HepG2 (cell line): ENCODE measurements at regions not wholly inside any gene's neighbourhood (a gene's known extent, or its start where the extent isn't known, plus 50 kb on each side); places are given as distances from the start of the nearest gene placed in this dataset.

ENCODE experiments used
- FOXC1 ChIP-seq: sonication (generic); formaldehyde crosslinking; IDR thresholded peaks from 2 replicates; pipeline ENCODE4 v1.8.0; 2022; ENCODE audit warnings: mild to moderate bottlenecking, missing genetic modification reagents, borderline replicate concordance
- KIAA2018 ChIP-seq: sonication (generic); formaldehyde crosslinking; IDR thresholded peaks from 2 replicates; pipeline ENCODE4 v1.5.0; 2020; ENCODE audit warnings: mild to moderate bottlenecking, missing genetic modification reagents, borderline replicate concordance
- MAFK ChIP-seq, 2 experiments: IDR thresholded peaks in 1 of 2; conservative IDR thresholded peaks in 1 of 2; 2 replicates each; pipeline ENCODE4 v1.6.1; 2011; ENCODE audit warnings: improper control_type of control experiment in 2 of 2, low read length in 2 of 2
- NFE2 ChIP-seq: sonication (generic); formaldehyde crosslinking; IDR thresholded peaks from 2 replicates; pipeline ENCODE4 v1.4.0; 2020; ENCODE audit warnings: missing genetic modification reagents
- PHF21A ChIP-seq: sonication (generic); formaldehyde crosslinking; IDR thresholded peaks from 2 replicates; pipeline ENCODE4 v1.5.0; 2020; ENCODE audit warnings: mild to moderate bottlenecking, missing genetic modification reagents
- SPEN ChIP-seq: sonication (generic); formaldehyde crosslinking; IDR thresholded peaks from 2 replicates; pipeline ENCODE4 v1.5.1; 2020; ENCODE audit warnings: low read depth, mild to moderate bottlenecking, missing genetic modification reagents
- SYNCRIP ChIP-seq: fragments of 200-400 bp; formaldehyde crosslinking; IDR thresholded peaks from 2 replicates; pipeline ENCODE4 v1.6.1; 2018; ENCODE audit warnings: mild to moderate bottlenecking, low read depth, low read length; ENCODE audit not compliant: insufficient read depth
- ZNF124 ChIP-seq: sonication (generic); formaldehyde crosslinking; IDR thresholded peaks from 2 replicates; pipeline ENCODE4 v1.4.0; 2020; ENCODE audit warnings: missing genetic modification reagents
- ZSCAN5A ChIP-seq: sonication (generic); formaldehyde crosslinking; IDR thresholded peaks from 2 replicates; pipeline ENCODE4 v1.8.0; 2022; ENCODE audit warnings: mild to moderate bottlenecking, missing genetic modification reagents, borderline replicate concordance
- TF ChIP-seq, protein P1 (sequence below): fragments of 450-650 bp; IDR thresholded peaks from 2 replicates; pipeline ENCODE4 v1.6.1; 2016
- TF ChIP-seq, protein P2 (sequence below): sonication (generic); formaldehyde crosslinking; IDR thresholded peaks from 2 replicates; pipeline ENCODE4 v1.5.0; 2020; ENCODE audit warnings: mild to moderate bottlenecking, low read depth, missing genetic modification reagents, borderline replicate concordance
- TF ChIP-seq, protein P3 (sequence below): sonication (generic); formaldehyde crosslinking; IDR thresholded peaks from 2 replicates; pipeline ENCODE4 v1.8.1; 2023; ENCODE audit warnings: missing genetic modification reagents, inconsistent platforms, borderline replicate concordance

GRCh38 chr6:4402477-4402976 lies 267.2 kb upstream of the ECI2 start (continued):
- TF ChIP-seq FOXC1 (CRISPR knock-in tag), result no peak
- no peak for TF ChIP-seq KIAA2018 (CRISPR knock-in tag)
- no peak for TF ChIP-seq PHF21A (CRISPR knock-in tag)
- TF ChIP-seq, protein P1, sequence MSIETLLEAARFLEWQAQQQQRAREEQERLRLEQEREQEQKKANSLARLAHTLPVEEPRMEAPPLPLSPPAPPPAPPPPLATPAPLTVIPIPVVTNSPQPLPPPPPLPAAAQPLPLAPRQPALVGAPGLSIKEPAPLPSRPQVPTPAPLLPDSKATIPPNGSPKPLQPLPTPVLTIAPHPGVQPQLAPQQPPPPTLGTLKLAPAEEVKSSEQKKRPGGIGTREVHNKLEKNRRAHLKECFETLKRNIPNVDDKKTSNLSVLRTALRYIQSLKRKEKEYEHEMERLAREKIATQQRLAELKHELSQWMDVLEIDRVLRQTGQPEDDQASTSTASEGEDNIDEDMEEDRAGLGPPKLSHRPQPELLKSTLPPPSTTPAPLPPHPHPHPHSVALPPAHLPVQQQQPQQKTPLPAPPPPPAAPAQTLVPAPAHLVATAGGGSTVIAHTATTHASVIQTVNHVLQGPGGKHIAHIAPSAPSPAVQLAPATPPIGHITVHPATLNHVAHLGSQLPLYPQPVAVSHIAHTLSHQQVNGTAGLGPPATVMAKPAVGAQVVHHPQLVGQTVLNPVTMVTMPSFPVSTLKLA, result 0 out of 2 replicates have a peak, but pooled peaks have one; percentile 19
- TF ChIP-seq SYNCRIP, result no peak
- TF ChIP-seq NFE2 (CRISPR knock-in tag), result peak; percentile 66; the same call in 1 of the 2 replicates
- TF ChIP-seq, protein P2, sequence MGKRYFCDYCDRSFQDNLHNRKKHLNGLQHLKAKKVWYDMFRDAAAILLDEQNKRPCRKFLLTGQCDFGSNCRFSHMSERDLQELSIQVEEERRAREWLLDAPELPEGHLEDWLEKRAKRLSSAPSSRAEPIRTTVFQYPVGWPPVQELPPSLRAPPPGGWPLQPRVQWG (CRISPR knock-in tag), result no peak
- no peak for TF ChIP-seq ZNF124 (CRISPR knock-in tag)
- peak; percentile 41 to 50 for TF ChIP-seq MAFK (conservative IDR thresholded peaks at IDR 0.05 in 1 of 2, IDR thresholded peaks at IDR 0.05 in 1 of 2; ENCODE audit: low read length in 2 of 2)
- TF ChIP-seq ZSCAN5A, result no peak
- TF ChIP-seq, protein P3, sequence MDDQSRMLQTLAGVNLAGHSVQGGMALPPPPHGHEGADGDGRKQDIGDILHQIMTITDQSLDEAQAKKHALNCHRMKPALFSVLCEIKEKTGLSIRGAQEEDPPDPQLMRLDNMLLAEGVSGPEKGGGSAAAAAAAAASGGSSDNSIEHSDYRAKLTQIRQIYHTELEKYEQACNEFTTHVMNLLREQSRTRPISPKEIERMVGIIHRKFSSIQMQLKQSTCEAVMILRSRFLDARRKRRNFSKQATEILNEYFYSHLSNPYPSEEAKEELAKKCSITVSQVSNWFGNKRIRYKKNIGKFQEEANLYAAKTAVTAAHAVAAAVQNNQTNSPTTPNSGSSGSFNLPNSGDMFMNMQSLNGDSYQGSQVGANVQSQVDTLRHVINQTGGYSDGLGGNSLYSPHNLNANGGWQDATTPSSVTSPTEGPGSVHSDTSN (CRISPR knock-in tag), result no peak
- no peak for TF ChIP-seq SPEN (CRISPR knock-in tag)
- TF ChIP-seq, all 625 proteins: peak for 4
